ENCODE measurements at regions not wholly inside any gene's neighbourhood (a gene's known extent, or its start where the extent isn't known, plus 50 kb on each side); places are given as distances from the start of the nearest gene placed in this dataset.

- TF ChIP-seq CTCF (conservative IDR thresholded peaks at IDR 0.05 in 1 of 2, IDR thresholded peaks at IDR 0.05 in 1 of 2; ENCODE audit: low read depth in 1 of 2, low read length in 2 of 2): peak in 1 of 2 donors; percentile 1
- TF ChIP-seq EZH2 (IDR thresholded peaks at IDR 0.05; ENCODE audit: low read length, missing control alignments): no peak
- no peaks in the 10 kb centered on the region for H3K9me3 ChIP-seq (ENCODE audit: control insufficient read depth, insufficient read depth, low read depth, low read length)
- no peaks in the 10 kb centered on the region for H3K27me3 ChIP-seq (ENCODE audit: control insufficient read depth, insufficient read depth, low read length)
- no peaks in the 10 kb centered on the region for H3K4me1 ChIP-seq (ENCODE audit: control insufficient read depth, extremely low read depth, insufficient read depth, low read length)
- H3K27ac ChIP-seq (ENCODE audit: insufficient read depth, low read length): no peak overlapping the region
- peak in 1 of 2 donors; percentile 2 for DNase-seq (ENCODE audit: low read depth in 2 of 2)
- no peaks in the 10 kb centered on the region for H3K79me2 ChIP-seq (ENCODE audit: control insufficient read depth, insufficient read depth, low read length)
- H3K9ac ChIP-seq (ENCODE audit: insufficient read depth, low read length): no peak overlapping the region
- H4K20me1 ChIP-seq (ENCODE audit: control insufficient read depth, extremely low read depth, insufficient read depth, low read length): no peaks in the 10 kb centered on the region
- no peak overlapping the region for H3K4me3 ChIP-seq (replicated peaks in 1 of 4; ENCODE audit: control extremely low read depth in 1 of 4, insufficient read depth in 1 of 4, low read depth in 3 of 4, low read length in 4 of 4)
- no peak overlapping the region for H2AFZ ChIP-seq (ENCODE audit: low read length)
- H3K36me3 ChIP-seq (ENCODE audit: control insufficient read depth, insufficient read depth, low read length): no peaks in the 10 kb centered on the region
- H3K4me2 ChIP-seq (ENCODE audit: extremely low read depth, insufficient read depth, low read length): no peak overlapping the region
Measured at GRCh38 chr3:1987980-1988379, 110.7 kb upstream of the CNTN4 start.

GRCh38 chr3:1998739-1999138 is 99.9 kb upstream of the CNTN4 start:
- Histone ChIP-seq H3K36me3 (ENCODE audit: control insufficient read depth, insufficient read depth, low read length) (no peaks in the 10 kb centered on the region), H3K9me3 (ENCODE audit: control insufficient read depth, insufficient read depth, low read depth, low read length) (no peaks in the 10 kb centered on the region), H3K9ac (ENCODE audit: insufficient read depth, low read length) (no peak overlapping the region), H3K4me2 (ENCODE audit: extremely low read depth, insufficient read depth, low read length) (no peak overlapping the region), H3K4me1 (ENCODE audit: control insufficient read depth, extremely low read depth, insufficient read depth, low read length) (no peaks in the 10 kb centered on the region), H4K20me1 (ENCODE audit: control insufficient read depth, extremely low read depth, insufficient read depth, low read length) (no peaks in the 10 kb centered on the region), H3K4me3 (replicated peaks in 1 of 4; ENCODE audit: control extremely low read depth in 1 of 4, insufficient read depth in 1 of 4, low read depth in 3 of 4, low read length in 4 of 4) (no peak overlapping the region), H3K27me3 (ENCODE audit: control insufficient read depth, insufficient read depth, low read length) (no peaks in the 10 kb centered on the region), H2AFZ (ENCODE audit: low read length) (no peak overlapping the region), H3K79me2 (ENCODE audit: control insufficient read depth, insufficient read depth, low read length) (no peaks in the 10 kb centered on the region), H3K27ac (ENCODE audit: insufficient read depth, low read length) (no peak overlapping the region)
- DNase-seq (ENCODE audit: low read depth in 2 of 2): no peak
- no peak for TF ChIP-seq CTCF (conservative IDR thresholded peaks at IDR 0.05 in 1 of 2, IDR thresholded peaks at IDR 0.05 in 1 of 2; ENCODE audit: low read depth in 1 of 2, low read length in 2 of 2)
- no peak for TF ChIP-seq EZH2 (IDR thresholded peaks at IDR 0.05; ENCODE audit: low read length, missing control alignments)

- Histone ChIP-seq H3K4me1 (ENCODE audit: control insufficient read depth, extremely low read depth, insufficient read depth, low read length) (no peaks in the 10 kb centered on the region), H3K79me2 (ENCODE audit: control insufficient read depth, insufficient read depth, low read length) (no peaks in the 10 kb centered on the region), H3K9ac (ENCODE audit: insufficient read depth, low read length) (no peak overlapping the region), H3K27ac (ENCODE audit: insufficient read depth, low read length) (no peak overlapping the region), H3K4me2 (ENCODE audit: extremely low read depth, insufficient read depth, low read length) (no peak overlapping the region), H3K27me3 (ENCODE audit: control insufficient read depth, insufficient read depth, low read length) (no peaks in the 10 kb centered on the region), H3K9me3 (ENCODE audit: control insufficient read depth, insufficient read depth, low read depth, low read length) (no peaks in the 10 kb centered on the region), H3K36me3 (ENCODE audit: control insufficient read depth, insufficient read depth, low read length) (no peaks in the 10 kb centered on the region), H2AFZ (ENCODE audit: low read length) (no peak overlapping the region), H4K20me1 (ENCODE audit: control insufficient read depth, extremely low read depth, insufficient read depth, low read length) (no peaks in the 10 kb centered on the region), H3K4me3 (replicated peaks in 1 of 4; ENCODE audit: control extremely low read depth in 1 of 4, insufficient read depth in 1 of 4, low read depth in 3 of 4, low read length in 4 of 4) (no peak overlapping the region)
- no peak for TF ChIP-seq EZH2 (IDR thresholded peaks at IDR 0.05; ENCODE audit: low read length, missing control alignments)
- TF ChIP-seq CTCF (conservative IDR thresholded peaks at IDR 0.05 in 1 of 2, IDR thresholded peaks at IDR 0.05 in 1 of 2; ENCODE audit: low read depth in 1 of 2, low read length in 2 of 2): no peak
- DNase-seq (ENCODE audit: low read depth in 2 of 2): no peak
Measured at GRCh38 chr3:2001306-2002108, 97.2 kb upstream of the CNTN4 start.

Measured in fibroblast of lung (primary cell).